SK-N-SH (cell line): ENCODE measurements at regions not wholly inside any gene's neighbourhood (a gene's known extent, or its start where the extent isn't known, plus 50 kb on each side); places are given as distances from the start of the nearest gene placed in this dataset.

ENCODE experiments used
- CTCF ChIA-PET: fragments of 300-600, 350-600 bp; formaldehyde crosslinking; extraction: SDS; loops from one replicate; lab custom pipeline; 2021; lab: Yijun Ruan, JAX
- POLR2A ChIA-PET: fragments of 350-600 bp; sonication (Branson Sonifier 250); formaldehyde crosslinking; extraction: SDS; loops from one replicate; lab custom pipeline; 2020; ENCODE audit warnings: antibody characterized with exemption, inconsistent platforms; lab: Yijun Ruan, JAX
- DNase-seq: peaks from one replicate; pipeline ENCODE4 v3.0.0; 2012
- H2AFZ ChIP-seq: fragments of 200-600 bp; sonication (generic); 2 replicates; pipeline ENCODE4 v1.8.1; 2016; ENCODE audit warnings: antibody characterized with exemption, mild to moderate bottlenecking, low read depth
- H3F3A ChIP-seq: fragments of 200-600 bp; sonication (generic); replicated peaks from 2 replicates; pipeline ENCODE3; 2016; ENCODE audit warnings: antibody characterized with exemption, mild to moderate bottlenecking; ENCODE audit not compliant: insufficient read depth
- H3K27ac ChIP-seq, 2 experiments: fragments of 200-500 bp in 1 of 2; fragments of 200-600 bp in 1 of 2; sonication (Bioruptor generic) in 1 of 2; sonication (generic), shearing (Covaris generic) in 1 of 2; 2 replicates each; pipeline versions ENCODE4 v1.5.1 to v1.6.1; 2014 to 2016; ENCODE audit warnings: low read depth in 2 of 2, inconsistent platforms in 1 of 2, low read length in 1 of 2, mild to moderate bottlenecking in 1 of 2, mixed read lengths in 1 of 2
- H3K27me3 ChIP-seq: fragments of 200-600 bp; sonication (generic), shearing (Covaris generic); 2 replicates; pipeline ENCODE4 v1.6.1; 2016; ENCODE audit warnings: mixed run types; ENCODE audit not compliant: insufficient read depth
- H3K36me3 ChIP-seq, 2 experiments: fragments of 200-500 bp in 1 of 2; fragments of 200-600 bp in 1 of 2; sonication (Bioruptor generic) in 1 of 2; sonication (generic) in 1 of 2; replicated peaks in 1 of 2; 2 replicates each; pipeline versions ENCODE3 to v1.5.1; 2014 to 2016; ENCODE audit warnings: low read length in 1 of 2, mild to moderate bottlenecking in 1 of 2; ENCODE audit not compliant: insufficient read depth in 2 of 2, control insufficient read depth in 1 of 2
- H3K4me1 ChIP-seq, 2 experiments: fragments of 200-500 bp in 1 of 2; fragments of 200-600 bp in 1 of 2; sonication (Bioruptor generic) in 1 of 2; sonication (generic), shearing (Covaris generic) in 1 of 2; 2 replicates each; pipeline versions ENCODE4 v1.5.1 to v1.6.1; 2014 to 2016; ENCODE audit warnings: low read depth in 1 of 2, low read length in 1 of 2, mixed run types in 1 of 2; ENCODE audit not compliant: insufficient read depth in 2 of 2, control insufficient read depth in 1 of 2
- H3K4me2 ChIP-seq: fragments of 200-600 bp; sonication (generic), shearing (Covaris generic); 2 replicates; pipeline ENCODE4 v1.6.1; 2017; ENCODE audit warnings: mixed run types
- H3K4me3 ChIP-seq, 2 experiments: fragments of 200-500 bp in 1 of 2; fragments of 200-600 bp in 1 of 2; sonication (Bioruptor generic) in 1 of 2; sonication (generic), shearing (Covaris generic) in 1 of 2; 2 replicates each; pipeline versions ENCODE4 v1.5.1 to v1.8.1; 2014 to 2016; ENCODE audit warnings: low read depth in 2 of 2, inconsistent platforms in 1 of 2, low read length in 1 of 2, mild to moderate bottlenecking in 1 of 2, mixed read lengths in 1 of 2, moderate library complexity in 1 of 2
- H3K79me2 ChIP-seq: fragments of 200-600 bp; sonication (generic); 2 replicates; pipeline ENCODE4 v1.8.1; 2017; ENCODE audit warnings: mild to moderate bottlenecking; ENCODE audit not compliant: insufficient read depth
- H3K9ac ChIP-seq: fragments of 200-600 bp; sonication (generic); 2 replicates; pipeline ENCODE4 v1.6.1; 2017; ENCODE audit warnings: mixed run types
- H3K9me2 ChIP-seq: fragments of 200-600 bp; sonication (generic); 2 replicates; pipeline ENCODE4 v1.6.1; 2017; ENCODE audit warnings: mixed run types
- H3K9me3 ChIP-seq: fragments of 200-600 bp; sonication (generic); 2 replicates; pipeline ENCODE4 v1.6.1; 2017; ENCODE audit warnings: mixed run types, mild to moderate bottlenecking, moderate library complexity
- H4K20me1 ChIP-seq: fragments of 200-600 bp; sonication (generic); 2 replicates; pipeline ENCODE4 v1.6.1; 2017; ENCODE audit warnings: mild to moderate bottlenecking, mixed run types; ENCODE audit not compliant: insufficient read depth
- FOSL2 ChIP-seq: IDR thresholded peaks from 2 replicates; pipeline ENCODE4 v1.4.0; 2012; ENCODE audit warnings: low read depth, mild to moderate bottlenecking, moderate library complexity, borderline replicate concordance
- FOXJ3 ChIP-seq: sonication (generic); formaldehyde crosslinking; IDR thresholded peaks from 2 replicates; pipeline ENCODE4 v1.5.1; 2020; ENCODE audit warnings: mild to moderate bottlenecking, missing genetic modification reagents
- FOXM1 ChIP-seq: IDR thresholded peaks from 2 replicates; pipeline ENCODE4 v1.4.0; 2012; ENCODE audit warnings: low read depth, mild to moderate bottlenecking
- GABPA ChIP-seq: IDR thresholded peaks from 2 replicates; pipeline ENCODE4 v1.4.0; 2012; ENCODE audit warnings: low read depth, mild to moderate bottlenecking
- MXI1 ChIP-seq: IDR thresholded peaks from 2 replicates; pipeline ENCODE4 v1.6.1; 2012; ENCODE audit warnings: mild to moderate bottlenecking, low read depth, low read length, improper control_type of control experiment
- NFIC ChIP-seq: IDR thresholded peaks from 2 replicates; pipeline ENCODE4 v1.4.0; 2012; ENCODE audit warnings: borderline replicate concordance
- NRF1 ChIP-seq: IDR thresholded peaks from 2 replicates; pipeline ENCODE4 v1.6.1; 2012; ENCODE audit warnings: low read depth, mild to moderate bottlenecking, low read length
- POLR2AphosphoS5 ChIP-seq: IDR thresholded peaks from 2 replicates; pipeline ENCODE4 v1.6.1; 2012; ENCODE audit warnings: low read depth, low read length
- RCOR1 ChIP-seq: fragments of 150-350 bp; IDR thresholded peaks from 2 replicates; pipeline ENCODE4 v1.6.1; 2017; ENCODE audit warnings: antibody characterized with exemption, low read length
- RFX5 ChIP-seq: IDR thresholded peaks from 2 replicates; pipeline ENCODE4 v1.6.1; 2012; ENCODE audit warnings: mild to moderate bottlenecking, improper control_type of control experiment, low read length
- RXRA ChIP-seq: IDR thresholded peaks from 2 replicates; pipeline ENCODE4 v1.4.0; 2012; ENCODE audit warnings: low read depth, mild to moderate bottlenecking, borderline replicate concordance
- SIN3A ChIP-seq: IDR thresholded peaks from 2 replicates; pipeline ENCODE4 v1.6.1; 2012; ENCODE audit warnings: low read depth, mild to moderate bottlenecking, low read length, moderate library complexity, borderline replicate concordance
- SMC3 ChIP-seq: IDR thresholded peaks from 2 replicates; pipeline ENCODE4 v1.6.1; 2012; ENCODE audit warnings: low read depth, low read length, improper control_type of control experiment
- TAF1 ChIP-seq: IDR thresholded peaks from 2 replicates; pipeline ENCODE4 v1.6.1; 2012; ENCODE audit warnings: low read depth, mild to moderate bottlenecking, low read length, moderate library complexity, borderline replicate concordance
- YY1 ChIP-seq: IDR thresholded peaks from 2 replicates; pipeline ENCODE4 v1.4.0; 2012; ENCODE audit warnings: low read depth, mild to moderate bottlenecking
- WGBS: methylation state at CpG from one replicate; pipeline ENCODE4 v1.1.6; 2017; ENCODE audit warnings: low lambda C conversion rate; 5-methylcytosine and 5-hydroxymethylcytosine counted together
- TF ChIP-seq, protein P1 (sequence below): fragments of 150-350 bp; IDR thresholded peaks from 2 replicates; pipeline ENCODE4 v1.6.1; 2017; ENCODE audit warnings: antibody characterized with exemption, low read length, low read depth, borderline replicate concordance
- TF ChIP-seq, protein P2 (sequence below): IDR thresholded peaks from 2 replicates; pipeline ENCODE4 v1.4.0; 2012; ENCODE audit warnings: low read depth, borderline replicate concordance
- TF ChIP-seq, protein P3 (sequence below): IDR thresholded peaks from 2 replicates; pipeline ENCODE4 v1.4.0; 2012; ENCODE audit warnings: low read depth, borderline replicate concordance
- TF ChIP-seq, protein P4 (sequence below): fragments of 150-350 bp; IDR thresholded peaks from 2 replicates; pipeline ENCODE4 v1.6.1; 2016; ENCODE audit warnings: mild to moderate bottlenecking, low read depth, low read length
- TF ChIP-seq, protein P5 (sequence below): IDR thresholded peaks from 2 replicates; pipeline ENCODE4 v1.6.1; 2012; ENCODE audit warnings: mild to moderate bottlenecking, low read depth, low read length, moderate library complexity

DNA sequence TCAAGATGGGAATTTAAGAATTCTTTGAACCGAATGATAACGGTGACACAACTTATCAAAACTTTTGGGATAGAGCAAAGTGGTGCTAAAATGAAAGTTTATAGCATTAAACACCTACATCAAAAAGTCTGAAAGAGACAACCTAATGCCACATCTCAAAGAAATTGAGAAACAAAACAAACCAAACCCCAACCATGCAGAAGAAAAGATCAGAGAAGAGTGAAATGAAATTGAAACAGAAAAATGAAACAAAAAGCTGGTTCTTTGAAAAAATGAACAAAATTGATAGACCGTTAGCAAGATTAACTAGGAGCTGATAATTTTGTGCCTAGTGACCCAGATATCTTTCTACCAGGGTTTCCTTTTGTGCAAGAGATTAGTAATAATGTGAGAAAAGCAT lies 248.0 kb upstream of the EYS start:
- POLR2A ChIA-PET = no interaction called here

More for the DNA sequence above, 248.0 kb upstream of the EYS start:
- no peaks in the 10 kb centered on the region for H3K9me3 ChIP-seq
- H3F3A ChIP-seq = no peaks in the 10 kb centered on the region
- H3K4me2 ChIP-seq = no peak overlapping the region
- H3K4me1 ChIP-seq = no peaks in the 10 kb centered on the region
- no peak for DNase-seq
- TF ChIP-seq MXI1 (no peak), YY1 (no peak), RXRA (no peak), SMC3 (no peak), FOSL2 (no peak), NFIC (no peak), TAF1 (no peak), FOXJ3 (CRISPR knock-in tag) (no peak), FOXM1 (no peak), RCOR1 (no peak), POLR2AphosphoS5 (no peak), NRF1 (no peak), RFX5 (no peak), SIN3A (no peak), GABPA (no peak)
- TF ChIP-seq, protein P1, sequence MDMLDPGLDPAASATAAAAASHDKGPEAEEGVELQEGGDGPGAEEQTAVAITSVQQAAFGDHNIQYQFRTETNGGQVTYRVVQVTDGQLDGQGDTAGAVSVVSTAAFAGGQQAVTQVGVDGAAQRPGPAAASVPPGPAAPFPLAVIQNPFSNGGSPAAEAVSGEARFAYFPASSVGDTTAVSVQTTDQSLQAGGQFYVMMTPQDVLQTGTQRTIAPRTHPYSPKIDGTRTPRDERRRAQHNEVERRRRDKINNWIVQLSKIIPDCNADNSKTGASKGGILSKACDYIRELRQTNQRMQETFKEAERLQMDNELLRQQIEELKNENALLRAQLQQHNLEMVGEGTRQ = no peak
- TF ChIP-seq, protein P2, sequence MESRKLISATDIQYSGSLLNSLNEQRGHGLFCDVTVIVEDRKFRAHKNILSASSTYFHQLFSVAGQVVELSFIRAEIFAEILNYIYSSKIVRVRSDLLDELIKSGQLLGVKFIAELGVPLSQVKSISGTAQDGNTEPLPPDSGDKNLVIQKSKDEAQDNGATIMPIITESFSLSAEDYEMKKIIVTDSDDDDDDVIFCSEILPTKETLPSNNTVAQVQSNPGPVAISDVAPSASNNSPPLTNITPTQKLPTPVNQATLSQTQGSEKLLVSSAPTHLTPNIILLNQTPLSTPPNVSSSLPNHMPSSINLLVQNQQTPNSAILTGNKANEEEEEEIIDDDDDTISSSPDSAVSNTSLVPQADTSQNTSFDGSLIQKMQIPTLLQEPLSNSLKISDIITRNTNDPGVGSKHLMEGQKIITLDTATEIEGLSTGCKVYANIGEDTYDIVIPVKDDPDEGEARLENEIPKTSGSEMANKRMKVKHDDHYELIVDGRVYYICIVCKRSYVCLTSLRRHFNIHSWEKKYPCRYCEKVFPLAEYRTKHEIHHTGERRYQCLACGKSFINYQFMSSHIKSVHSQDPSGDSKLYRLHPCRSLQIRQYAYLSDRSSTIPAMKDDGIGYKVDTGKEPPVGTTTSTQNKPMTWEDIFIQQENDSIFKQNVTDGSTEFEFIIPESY = no peak
- TF ChIP-seq, protein P3, sequence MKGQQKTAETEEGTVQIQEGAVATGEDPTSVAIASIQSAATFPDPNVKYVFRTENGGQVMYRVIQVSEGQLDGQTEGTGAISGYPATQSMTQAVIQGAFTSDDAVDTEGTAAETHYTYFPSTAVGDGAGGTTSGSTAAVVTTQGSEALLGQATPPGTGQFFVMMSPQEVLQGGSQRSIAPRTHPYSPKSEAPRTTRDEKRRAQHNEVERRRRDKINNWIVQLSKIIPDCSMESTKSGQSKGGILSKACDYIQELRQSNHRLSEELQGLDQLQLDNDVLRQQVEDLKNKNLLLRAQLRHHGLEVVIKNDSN = no peak
- TF ChIP-seq, protein P4, sequence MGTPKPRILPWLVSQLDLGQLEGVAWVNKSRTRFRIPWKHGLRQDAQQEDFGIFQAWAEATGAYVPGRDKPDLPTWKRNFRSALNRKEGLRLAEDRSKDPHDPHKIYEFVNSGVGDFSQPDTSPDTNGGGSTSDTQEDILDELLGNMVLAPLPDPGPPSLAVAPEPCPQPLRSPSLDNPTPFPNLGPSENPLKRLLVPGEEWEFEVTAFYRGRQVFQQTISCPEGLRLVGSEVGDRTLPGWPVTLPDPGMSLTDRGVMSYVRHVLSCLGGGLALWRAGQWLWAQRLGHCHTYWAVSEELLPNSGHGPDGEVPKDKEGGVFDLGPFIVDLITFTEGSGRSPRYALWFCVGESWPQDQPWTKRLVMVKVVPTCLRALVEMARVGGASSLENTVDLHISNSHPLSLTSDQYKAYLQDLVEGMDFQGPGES = no peak
- TF ChIP-seq, protein P5, sequence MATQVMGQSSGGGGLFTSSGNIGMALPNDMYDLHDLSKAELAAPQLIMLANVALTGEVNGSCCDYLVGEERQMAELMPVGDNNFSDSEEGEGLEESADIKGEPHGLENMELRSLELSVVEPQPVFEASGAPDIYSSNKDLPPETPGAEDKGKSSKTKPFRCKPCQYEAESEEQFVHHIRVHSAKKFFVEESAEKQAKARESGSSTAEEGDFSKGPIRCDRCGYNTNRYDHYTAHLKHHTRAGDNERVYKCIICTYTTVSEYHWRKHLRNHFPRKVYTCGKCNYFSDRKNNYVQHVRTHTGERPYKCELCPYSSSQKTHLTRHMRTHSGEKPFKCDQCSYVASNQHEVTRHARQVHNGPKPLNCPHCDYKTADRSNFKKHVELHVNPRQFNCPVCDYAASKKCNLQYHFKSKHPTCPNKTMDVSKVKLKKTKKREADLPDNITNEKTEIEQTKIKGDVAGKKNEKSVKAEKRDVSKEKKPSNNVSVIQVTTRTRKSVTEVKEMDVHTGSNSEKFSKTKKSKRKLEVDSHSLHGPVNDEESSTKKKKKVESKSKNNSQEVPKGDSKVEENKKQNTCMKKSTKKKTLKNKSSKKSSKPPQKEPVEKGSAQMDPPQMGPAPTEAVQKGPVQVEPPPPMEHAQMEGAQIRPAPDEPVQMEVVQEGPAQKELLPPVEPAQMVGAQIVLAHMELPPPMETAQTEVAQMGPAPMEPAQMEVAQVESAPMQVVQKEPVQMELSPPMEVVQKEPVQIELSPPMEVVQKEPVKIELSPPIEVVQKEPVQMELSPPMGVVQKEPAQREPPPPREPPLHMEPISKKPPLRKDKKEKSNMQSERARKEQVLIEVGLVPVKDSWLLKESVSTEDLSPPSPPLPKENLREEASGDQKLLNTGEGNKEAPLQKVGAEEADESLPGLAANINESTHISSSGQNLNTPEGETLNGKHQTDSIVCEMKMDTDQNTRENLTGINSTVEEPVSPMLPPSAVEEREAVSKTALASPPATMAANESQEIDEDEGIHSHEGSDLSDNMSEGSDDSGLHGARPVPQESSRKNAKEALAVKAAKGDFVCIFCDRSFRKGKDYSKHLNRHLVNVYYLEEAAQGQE = no peak
- no peaks in the 10 kb centered on the region for H3K27me3 ChIP-seq
- H3K36me3 ChIP-seq = no peaks in the 10 kb centered on the region
- no peaks in the 10 kb centered on the region for H3K9me2 ChIP-seq
- WGBS = 53% methylated on average over 3 of the region's 3 CpGs
- H4K20me1 ChIP-seq = no peaks in the 10 kb centered on the region
- CTCF ChIA-PET = no interaction called here
- H3K4me3 ChIP-seq = no peak overlapping the region
- H3K79me2 ChIP-seq = no peaks in the 10 kb centered on the region
- H3K27ac ChIP-seq = no peak overlapping the region
- no peak overlapping the region for H3K9ac ChIP-seq
- H2AFZ ChIP-seq = no peak overlapping the region
